HG03103 (cell line): ENCODE measurements at regions not wholly inside any gene's neighbourhood (a gene's known extent, or its start where the extent isn't known, plus 50 kb on each side); places are given as distances from the start of the nearest gene placed in this dataset.
"Not testable (repeated sequence)": the region's sequence is repeated elsewhere in the genome, so short reads cannot be mapped to it uniquely, and the experiment has no call there.

Source experiments
- ATAC-seq: cut with Tn5 transposase; IDR thresholded peaks from one replicate; pipeline ENCODE4 v1.9.1; 2021; ENCODE audit warnings: low read depth; ENCODE audit not compliant: unreplicated experiment

DNA sequence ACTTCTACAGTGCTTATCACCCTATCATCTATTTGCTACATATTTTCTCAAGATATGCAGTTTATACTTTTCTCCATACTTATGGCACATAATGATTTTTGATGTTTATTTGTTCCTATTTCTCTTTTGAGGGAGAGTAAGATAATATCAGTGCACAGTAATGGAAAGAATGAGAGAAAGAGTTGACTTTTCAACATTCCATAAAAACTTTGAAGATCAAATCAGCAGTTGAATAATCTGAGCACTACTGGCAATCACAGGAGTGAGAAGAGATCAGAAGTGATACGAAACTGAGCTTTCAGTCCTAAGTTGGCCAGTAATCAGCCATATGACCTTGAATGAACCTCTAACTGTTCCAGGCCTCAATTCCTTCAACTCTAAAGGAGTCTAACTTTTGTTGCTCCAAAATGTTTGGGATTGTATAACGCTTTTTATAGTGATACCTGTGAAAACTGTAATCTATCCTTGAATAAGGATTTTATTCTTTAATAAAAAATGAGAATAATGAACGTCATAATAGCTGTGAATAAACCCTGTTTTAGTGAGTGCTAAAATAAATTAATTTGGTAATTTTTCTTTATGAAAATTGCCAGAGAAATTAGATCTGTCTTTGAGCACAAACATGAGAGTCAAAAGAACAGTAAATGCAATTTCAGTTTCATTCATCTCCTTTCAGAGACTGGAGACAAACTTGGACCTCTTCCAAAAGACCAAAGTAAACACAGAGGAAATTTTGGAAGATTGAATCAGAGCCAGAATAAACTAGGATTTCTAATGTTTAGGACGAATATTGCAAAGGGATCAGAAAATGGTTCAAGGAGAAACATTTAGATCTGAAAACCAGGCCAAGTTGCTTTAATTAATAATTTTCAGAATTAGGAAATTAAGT lies 309.9 kb downstream of the ADGRL2 start:
- ATAC-seq = no peak

DNA sequence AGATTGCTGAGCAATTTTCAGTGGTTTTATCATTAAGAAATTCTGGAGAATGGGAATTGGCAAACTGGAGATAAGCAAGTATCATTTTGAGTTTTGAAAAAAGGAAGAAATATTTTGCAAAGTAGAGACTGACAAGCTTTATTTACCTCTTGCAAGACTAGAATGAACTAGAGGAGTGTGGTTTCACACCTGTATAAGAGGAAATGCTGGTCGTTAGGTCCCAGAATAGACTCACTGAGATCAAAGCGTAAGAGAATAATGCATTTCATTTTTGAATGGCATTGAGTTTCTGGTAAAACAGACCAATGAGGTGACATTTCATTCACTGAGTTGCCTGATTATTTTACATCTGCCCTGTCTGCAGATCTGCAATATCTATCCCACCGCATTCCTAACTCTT lies 308.1 kb downstream of the ADGRL2 start:
- ATAC-seq = peak; percentile 81

DNA sequence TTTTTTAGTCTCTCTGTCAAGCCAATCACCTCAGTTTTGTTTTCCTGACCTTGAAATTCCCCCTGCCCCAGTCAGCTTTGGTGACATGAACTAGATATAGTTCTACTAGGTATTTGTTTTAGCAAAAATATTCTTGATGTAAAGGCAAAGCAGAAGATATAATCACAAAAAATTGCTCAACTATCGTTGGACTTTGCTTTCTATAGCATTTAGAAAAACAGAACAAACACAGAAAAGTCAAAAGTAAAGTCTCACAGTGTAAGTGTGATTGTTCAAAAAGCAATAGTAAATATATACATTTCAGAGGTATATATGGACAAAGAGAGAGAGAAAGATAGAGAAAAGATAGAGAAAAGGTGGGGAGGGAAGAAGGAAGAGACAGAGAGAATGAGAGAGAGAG lies 305.9 kb downstream of the ADGRL2 start:
- no peak for ATAC-seq

DNA sequence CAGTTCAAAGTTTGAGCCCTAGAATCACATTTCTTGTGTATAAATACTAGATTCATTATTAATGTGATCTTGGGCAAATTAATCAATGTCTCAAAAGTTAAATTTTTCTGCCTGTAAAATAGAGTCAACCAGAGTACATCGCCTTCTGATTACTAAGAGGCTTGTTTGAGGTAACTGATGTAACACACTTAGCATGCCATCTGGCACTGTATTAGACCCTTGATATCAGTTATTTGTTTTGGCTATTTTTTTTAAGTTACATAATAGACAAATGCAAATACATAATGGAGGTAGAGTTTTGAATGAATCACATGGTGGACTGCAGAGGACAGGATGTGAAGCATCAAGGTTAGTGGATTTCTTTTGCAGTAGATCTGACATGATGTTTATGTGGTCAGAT lies 298.4 kb downstream of the ADGRL2 start:
- ATAC-seq = no peak

DNA sequence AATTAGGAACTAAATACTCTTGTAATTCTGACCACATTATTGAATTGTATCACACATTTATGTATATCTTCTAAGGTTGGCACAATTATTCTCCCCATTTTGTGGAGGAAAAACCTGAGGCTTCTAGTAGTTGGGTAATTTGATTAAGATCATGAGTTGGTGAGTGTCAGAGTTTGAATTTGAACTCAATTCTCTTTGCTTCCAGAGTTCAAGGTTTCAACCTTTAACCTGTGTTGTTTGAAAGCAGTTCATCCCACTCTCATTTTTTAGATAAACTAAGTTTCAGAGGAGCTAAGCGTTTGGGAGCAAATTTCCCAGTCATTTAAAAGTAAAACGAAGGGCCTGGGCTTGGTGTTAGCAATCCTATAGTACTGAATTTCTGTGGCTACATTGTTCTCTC lies 293.4 kb downstream of the ADGRL2 start:
- ATAC-seq = no peak

DNA sequence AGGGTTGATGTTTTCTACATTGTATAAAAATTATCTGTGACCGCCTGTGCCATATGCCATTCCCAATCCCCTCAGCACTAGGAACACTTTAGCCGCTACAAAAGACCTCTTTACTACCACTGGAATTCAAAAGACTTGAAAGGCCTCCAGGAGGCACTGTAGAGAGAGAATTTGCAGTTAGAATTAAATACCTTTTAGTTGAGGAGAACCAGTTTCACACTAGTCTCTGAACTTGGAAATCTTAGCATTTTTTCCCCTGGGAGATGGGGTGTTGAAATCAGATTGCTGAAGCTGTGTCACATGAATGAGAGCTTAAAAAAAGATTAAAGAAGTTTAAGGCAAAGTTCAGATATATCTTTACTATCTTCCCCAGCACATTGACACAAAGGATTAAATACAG lies 291.0 kb downstream of the ADGRL2 start:
- no peak for ATAC-seq

DNA sequence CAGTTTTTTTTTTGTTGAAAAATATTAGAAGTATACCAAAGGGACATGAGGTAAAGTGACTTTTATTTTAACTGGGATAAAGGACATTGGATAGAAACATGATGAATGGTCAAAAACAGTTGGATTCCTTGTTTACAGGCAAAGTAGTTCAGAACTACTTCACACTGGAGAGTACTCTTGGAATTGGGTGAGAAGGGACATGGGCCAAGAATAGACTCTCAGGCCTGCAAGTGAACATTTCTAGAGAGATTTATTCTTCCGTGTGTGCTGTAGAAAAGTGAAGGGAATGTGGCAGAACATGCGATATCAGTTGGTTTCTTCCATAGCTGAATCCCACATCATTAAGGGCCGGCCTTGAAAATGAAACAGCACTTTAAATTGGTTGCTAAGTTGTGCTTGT lies 290.5 kb downstream of the ADGRL2 start:
- ATAC-seq = no peak

DNA sequence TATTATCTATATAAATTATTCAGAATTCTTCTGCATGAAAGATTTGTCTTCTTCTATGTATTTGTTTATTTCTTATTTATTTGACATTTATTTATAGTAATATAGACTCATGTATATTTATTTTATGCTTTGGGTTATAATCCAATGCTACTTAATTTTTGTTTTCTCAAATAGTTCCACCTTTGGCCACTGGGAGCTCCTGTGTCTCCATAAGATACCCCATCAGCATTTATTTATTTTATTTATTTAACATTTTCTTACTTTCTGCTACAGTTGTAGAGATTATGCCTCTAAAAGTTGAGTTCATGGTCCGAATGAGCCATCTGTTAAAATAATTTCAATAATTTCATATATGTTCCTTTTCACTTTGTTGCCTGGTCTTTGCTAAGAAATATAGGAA lies 289.4 kb downstream of the ADGRL2 start:
- no peak for ATAC-seq

DNA sequence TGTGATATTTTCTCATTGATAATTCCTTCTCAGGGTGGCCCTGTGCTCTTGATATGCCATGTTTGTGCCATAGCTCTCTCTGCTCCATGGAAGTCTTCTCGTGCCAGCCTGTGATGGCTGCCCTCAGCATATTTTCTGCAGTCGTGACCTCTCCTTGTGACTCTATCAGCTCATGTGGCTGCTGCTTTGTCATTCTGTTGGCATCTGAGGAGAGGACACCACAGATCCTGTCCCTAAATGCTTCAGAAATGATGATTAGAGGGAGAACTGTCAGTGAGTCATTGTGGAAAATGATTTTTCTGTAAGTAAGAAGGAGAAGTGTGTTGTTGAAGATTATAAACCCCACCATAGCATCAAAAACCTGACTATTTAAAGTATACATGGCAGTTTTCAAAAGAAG lies 286.0 kb downstream of the ADGRL2 start:
- ATAC-seq = no peak

DNA sequence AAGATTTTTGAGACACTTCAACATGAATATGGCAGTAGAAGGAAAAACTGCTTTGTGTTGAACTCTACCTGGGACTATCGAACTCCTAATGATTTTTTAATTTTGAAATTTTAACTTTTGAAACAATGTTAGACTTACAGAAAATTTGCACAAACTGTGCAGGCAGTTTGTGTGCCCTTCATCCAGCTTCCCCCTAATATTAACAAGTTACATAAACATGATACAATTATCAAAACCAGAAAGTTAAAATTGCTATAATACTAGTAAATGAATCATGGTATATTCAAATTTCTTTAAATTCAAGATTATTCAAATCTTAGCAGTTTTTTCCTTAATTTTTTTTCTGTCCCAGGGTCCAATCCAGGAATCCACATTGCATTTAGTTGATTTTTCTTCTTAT lies 278.9 kb downstream of the ADGRL2 start:
- no peak for ATAC-seq

DNA sequence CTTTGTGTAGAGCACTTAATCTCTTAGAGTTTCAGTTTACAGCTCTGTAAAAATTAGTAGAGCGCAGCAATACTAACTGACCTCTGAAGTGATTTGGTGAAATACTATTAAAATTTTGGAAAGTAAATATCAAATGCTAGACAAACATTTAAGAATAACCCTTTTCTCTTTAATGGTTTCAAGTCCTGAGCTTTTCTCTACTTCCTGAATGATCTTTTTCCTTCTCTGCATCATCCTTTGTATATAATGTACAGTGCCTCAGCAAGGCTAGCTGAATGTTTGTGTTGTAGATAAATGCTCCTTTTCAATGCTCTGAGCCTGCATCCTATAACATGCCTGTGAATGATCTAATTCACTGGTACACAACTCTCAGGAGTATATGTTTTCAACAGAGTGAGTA lies 272.9 kb downstream of the ADGRL2 start:
- no peak for ATAC-seq

DNA sequence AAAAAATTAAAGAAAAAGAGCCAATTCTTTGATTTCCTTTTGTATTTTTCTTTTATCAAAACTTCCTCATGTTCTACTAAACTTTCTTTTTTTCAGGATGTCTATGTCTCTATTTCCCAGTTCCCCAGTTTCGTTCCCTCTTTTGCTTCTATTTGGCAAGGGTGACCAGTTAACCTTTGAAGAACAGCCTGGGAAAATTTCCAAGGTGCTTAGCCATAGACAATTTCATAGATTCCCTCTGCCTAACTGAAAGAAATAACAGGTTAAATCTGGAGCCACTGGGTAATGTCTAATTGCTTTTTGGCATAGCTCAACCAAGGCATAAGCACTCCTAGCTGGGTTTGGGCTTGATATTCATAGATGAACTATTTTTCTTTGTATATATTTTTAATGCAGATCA lies 272.3 kb downstream of the ADGRL2 start:
- no peak for ATAC-seq

DNA sequence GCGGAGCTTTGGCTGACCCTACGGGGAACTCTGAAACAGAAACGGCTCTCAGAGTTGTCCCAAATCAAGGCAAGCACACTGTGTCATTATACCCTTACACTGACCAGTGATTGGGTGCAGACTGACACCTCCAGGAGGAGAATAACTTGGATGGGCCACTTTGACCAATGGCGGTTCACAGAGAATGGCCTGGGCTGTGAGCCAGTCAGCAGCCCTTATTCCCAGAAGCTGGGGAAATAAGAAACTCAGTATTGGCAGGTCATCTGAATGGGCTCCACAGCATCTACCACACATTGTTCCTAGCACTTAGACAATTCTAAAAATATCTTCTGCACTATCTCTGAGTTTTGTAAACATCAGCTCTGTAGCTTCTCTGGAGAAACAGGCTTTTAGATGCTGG lies 265.2 kb downstream of the ADGRL2 start:
- ATAC-seq = no peak

DNA sequence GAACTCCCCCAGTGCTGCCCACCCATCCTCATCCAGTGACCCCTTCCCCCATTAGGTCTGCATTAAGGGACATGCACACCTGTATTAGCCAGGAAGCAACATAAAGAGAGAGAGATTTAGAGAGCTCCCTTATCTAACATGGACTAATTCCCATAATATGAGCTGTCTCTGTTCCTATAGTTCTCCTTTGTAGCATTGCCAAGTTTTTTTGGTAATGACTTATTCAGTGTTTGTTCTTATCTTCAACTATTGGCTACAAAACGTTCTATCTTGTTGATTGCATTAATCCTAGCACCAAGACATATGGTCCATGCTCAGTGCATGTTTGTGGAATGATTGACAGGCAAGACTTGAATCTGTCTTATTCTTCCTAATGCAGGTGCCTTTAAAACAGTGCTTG lies 264.0 kb downstream of the ADGRL2 start:
- no peak for ATAC-seq

DNA sequence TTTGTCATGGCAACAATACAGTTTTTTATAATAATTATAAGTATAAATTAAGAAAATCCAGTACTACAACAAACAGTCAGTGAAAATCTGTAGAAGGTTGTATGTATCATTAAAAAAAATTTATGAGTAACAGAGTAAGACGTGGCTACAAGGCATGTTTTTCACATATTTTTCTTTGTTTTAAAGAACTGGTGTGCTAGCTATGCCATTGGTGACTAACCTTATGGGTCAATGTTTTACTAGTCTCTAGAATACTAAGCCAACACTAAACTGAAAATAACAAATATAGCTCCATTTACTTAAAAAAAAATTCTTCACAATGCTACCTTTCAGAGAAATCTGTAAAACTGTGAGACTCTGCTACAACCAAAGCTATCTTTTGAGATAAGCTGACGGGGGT lies 261.5 kb downstream of the ADGRL2 start:
- no peak for ATAC-seq

DNA sequence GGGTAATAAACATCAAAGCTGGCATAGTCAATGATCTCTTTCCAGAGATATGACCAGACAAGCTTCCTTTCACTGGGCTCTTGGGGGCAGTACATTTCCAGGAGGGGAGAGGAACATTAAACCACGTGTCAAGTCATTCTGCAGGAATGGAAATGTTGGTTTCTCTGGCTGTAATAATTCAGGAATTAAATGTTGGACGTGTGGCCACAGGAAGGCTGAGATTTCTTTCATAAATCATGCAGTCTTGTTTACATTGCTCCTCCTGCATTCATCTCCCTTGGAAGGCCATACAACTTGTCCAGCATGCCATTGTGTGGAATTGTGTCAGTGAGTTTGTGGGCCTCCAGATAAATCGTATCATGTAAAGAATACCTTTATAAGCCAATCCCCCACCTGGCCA lies 259.2 kb downstream of the ADGRL2 start:
- ATAC-seq = no peak

DNA sequence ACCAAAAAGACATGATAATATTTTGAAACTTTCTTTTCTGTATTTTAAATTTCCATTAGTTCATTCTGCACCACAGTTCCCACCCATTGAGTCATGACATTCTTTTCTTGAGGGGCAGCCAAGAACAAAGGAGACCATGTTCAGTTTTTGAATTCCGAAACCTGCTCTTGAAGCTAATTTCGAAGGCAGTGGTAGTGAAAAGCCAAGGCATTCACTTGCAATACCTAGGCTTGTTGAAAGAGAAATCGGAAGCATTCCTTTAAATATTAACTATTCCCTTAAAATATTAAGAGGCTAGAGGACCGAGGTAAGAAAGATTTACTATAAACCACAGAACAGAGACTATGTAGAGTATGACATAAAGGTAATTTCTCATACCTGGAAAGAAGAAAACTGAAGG lies 256.3 kb downstream of the ADGRL2 start:
- no peak for ATAC-seq

DNA sequence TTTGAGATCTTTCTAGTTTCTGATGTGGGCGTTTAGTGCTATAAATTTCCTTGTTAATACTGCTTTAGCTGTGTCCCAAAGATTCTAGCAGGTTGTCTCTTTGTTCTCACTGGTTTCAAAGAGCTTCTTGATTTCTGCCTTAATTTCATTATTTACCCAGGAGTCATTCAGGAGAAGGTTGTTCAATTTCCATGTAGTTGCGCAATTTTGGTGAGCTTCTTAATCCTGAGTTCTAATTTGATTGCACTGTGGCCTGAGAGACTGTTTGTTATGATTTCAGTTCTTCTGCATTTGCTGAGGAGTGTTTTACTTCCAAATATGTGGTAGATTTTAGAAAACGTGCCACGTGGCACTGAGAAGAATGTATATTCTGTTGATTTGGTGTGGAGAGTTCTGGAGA lies 254.6 kb downstream of the ADGRL2 start:
- not testable (repeated sequence) for ATAC-seq

DNA sequence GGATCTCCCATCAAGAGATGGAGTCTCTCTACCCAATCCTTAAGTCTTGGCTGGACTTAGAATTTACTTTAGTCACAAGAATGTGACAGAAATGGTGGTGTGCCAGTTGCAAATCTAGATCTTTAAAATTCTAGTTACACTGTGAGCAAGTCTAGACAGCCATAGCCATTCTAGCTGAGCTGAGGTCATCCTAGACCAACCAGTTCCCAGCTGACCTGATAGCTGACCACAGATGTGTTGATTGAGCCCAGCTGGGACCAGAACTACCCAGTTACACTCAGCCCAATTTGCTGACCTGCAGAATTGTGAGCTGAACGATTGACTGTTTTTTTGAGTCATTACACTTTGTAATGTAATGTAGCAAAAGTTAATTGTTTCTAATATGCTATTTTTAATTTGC lies 251.8 kb downstream of the ADGRL2 start:
- no peak for ATAC-seq

DNA sequence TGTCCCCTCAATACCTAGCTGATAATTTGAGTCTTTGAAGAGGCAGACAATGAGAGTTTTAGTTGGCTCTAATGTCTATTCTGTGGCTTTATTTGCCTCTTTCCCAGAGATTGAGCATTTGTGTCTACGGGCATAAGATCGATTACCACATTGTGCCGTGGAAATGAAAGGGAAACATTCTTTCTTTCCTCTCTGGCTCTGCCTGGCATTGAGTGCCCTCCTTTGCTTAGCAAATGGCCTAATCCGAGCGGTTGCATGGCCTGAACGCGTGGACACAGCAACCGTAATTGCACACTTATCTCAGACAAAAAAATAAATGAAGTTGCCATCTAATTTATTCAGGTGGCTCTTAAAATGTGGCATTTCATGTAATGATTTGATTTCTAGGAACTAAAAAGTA lies 247.9 kb downstream of the ADGRL2 start:
- no peak for ATAC-seq

DNA sequence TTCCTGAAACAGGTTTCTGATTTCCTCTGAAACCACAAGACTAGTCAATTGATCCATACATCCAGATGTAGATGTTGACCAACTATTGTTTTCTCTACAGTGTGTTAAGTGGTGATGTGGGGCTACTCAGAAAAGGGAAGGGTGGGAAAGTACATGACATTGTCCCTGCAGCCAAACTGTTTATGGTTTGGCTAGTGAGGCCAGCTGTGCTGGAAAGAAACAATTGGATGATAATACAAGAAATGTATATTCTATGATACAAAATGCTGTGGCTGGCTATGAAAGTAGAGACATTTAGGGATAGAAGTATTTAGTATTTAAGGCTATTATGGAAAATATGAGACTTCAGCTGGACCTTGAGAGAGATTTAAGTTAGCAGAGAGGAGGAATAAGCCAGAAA lies 244.5 kb downstream of the ADGRL2 start:
- no peak for ATAC-seq

DNA sequence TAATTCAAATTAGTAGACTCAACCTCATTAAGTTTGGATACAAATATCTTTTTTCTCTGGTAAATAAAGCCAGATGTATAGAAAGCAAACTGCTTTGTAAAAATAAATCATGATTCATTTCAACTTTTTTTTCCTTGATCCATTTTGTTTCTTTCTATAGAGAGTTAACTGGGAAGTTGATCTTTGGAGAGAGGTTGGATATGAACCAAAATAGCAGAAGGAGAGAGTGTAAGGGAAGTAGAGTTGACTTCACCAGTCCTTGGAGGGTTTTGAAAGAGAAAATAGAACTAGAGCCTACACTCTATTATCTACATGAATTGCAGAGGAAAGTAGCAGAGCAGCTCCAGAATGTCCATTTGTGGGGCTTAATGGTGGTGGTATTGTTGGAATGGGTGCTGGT lies 243.8 kb downstream of the ADGRL2 start:
- ATAC-seq = no peak

DNA sequence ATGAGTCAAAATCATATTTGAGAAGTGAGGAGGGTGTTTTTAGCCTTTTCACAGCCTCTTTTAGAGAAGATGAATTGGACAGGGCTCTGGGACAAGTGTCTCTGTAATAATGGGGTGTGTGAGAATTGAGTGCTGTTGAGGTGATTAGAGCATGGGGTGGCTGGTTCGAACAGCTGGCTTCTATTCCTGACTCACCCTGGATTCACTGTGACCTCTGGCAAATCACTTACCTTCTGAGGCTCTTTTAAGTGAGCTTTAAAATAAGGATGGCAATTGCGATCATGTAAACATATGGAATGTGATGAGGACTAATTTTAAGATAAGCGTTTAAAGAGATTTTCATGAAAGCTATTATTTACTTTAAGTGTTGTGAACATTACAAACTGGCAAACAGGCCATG lies 243.4 kb downstream of the ADGRL2 start:
- ATAC-seq = no peak
